CD14-positive monocyte (primary cell): ENCODE measurements at regions not wholly inside any gene's neighbourhood (a gene's known extent, or its start where the extent isn't known, plus 50 kb on each side); places are given as distances from the start of the nearest gene placed in this dataset.

Experiments used
- DNase-seq, 3 donors: peaks; one replicate each; pipeline ENCODE4 v3.0.0-alpha.2; 2011 to 2022
- H2AFZ ChIP-seq: 2 replicates; pipeline ENCODE4 v1.6.0; 2012; ENCODE audit warnings: mild to moderate bottlenecking, low read depth, low read length, inconsistent platforms; ENCODE audit not compliant: insufficient read depth, poor library complexity, severe bottlenecking
- H3K27ac ChIP-seq, 2 donors: 1 replicate in 1 of 2; 2 replicates in 1 of 2; pipeline ENCODE4 v1.5.1; 2012 to 2013; ENCODE audit warnings: low read length in 2 of 2, control low read depth in 1 of 2, inconsistent platforms in 1 of 2, low read depth in 1 of 2, mild to moderate bottlenecking in 1 of 2
- H3K27me3 ChIP-seq, 2 donors: one replicate each; pipeline versions ENCODE4 v1.6.0 to v1.6.1; 2011 to 2013; ENCODE audit warnings: low read length in 2 of 2; ENCODE audit not compliant: control insufficient read depth in 2 of 2, insufficient read depth in 2 of 2
- H3K36me3 ChIP-seq, 2 donors: replicated peaks in 1 of 2; 1 replicate in 1 of 2; 2 replicates in 1 of 2; pipeline versions ENCODE4 v1.5.1 to v1.6.1; 2012 to 2013; ENCODE audit warnings: low read length in 2 of 2, control low read depth in 1 of 2, inconsistent platforms in 1 of 2, mild to moderate bottlenecking in 1 of 2; ENCODE audit not compliant: insufficient read depth in 2 of 2, control insufficient read depth in 1 of 2
- H3K4me1 ChIP-seq, 2 donors: 1 replicate in 1 of 2; 2 replicates in 1 of 2; pipeline versions ENCODE4 v1.5.1 to v1.6.1; 2012 to 2013; ENCODE audit warnings: low read length in 2 of 2, control low read depth in 1 of 2, inconsistent platforms in 1 of 2, mild to moderate bottlenecking in 1 of 2, moderate library complexity in 1 of 2; ENCODE audit not compliant: insufficient read depth in 2 of 2, control insufficient read depth in 1 of 2
- H3K4me2 ChIP-seq: replicated peaks from 2 replicates; pipeline ENCODE3; 2012; ENCODE audit warnings: low read length, moderate library complexity, mild to moderate bottlenecking; ENCODE audit not compliant: poor library complexity, severe bottlenecking; ENCODE audit errors: extremely low read depth
- H3K4me3 ChIP-seq, 3 experiments: fragments of 200-600 bp in 1 of 3; sonication (generic) in 1 of 3; replicated peaks in 1 of 3; 1 replicate in 2 of 3; 2 replicates in 1 of 3; pipeline ENCODE4 v1.5.1; 2011 to 2013; ENCODE audit warnings: low read length in 3 of 3, mild to moderate bottlenecking in 3 of 3, control low read depth in 2 of 3, low read depth in 2 of 3, inconsistent platforms in 1 of 3, moderate library complexity in 1 of 3
- H3K79me2 ChIP-seq: 2 replicates; pipeline ENCODE4 v1.6.0; 2012; ENCODE audit warnings: mild to moderate bottlenecking, control low read depth, inconsistent platforms, low read length, moderate library complexity; ENCODE audit not compliant: insufficient read depth
- H3K9ac ChIP-seq: 2 replicates; pipeline ENCODE4 v1.6.0; 2017; ENCODE audit warnings: low read length, mild to moderate bottlenecking; ENCODE audit not compliant: insufficient read depth, poor library complexity, severe bottlenecking
- H3K9me3 ChIP-seq, 2 donors: replicated peaks in 1 of 2; 1 replicate in 1 of 2; 2 replicates in 1 of 2; pipeline versions ENCODE4 v1.5.1 to v1.6.1; 2012 to 2013; ENCODE audit warnings: low read length in 2 of 2, control low read depth in 1 of 2; ENCODE audit not compliant: control insufficient read depth in 1 of 2, insufficient read depth in 1 of 2
- H4K20me1 ChIP-seq: 2 replicates; pipeline ENCODE4 v1.6.0; 2012; ENCODE audit warnings: mild to moderate bottlenecking, low read length, control low read depth, moderate library complexity; ENCODE audit not compliant: insufficient read depth
- H3K27ac Mint-ChIP-seq, 7 donors: one replicate each; pipeline ENCODE4 v1.8.0; 2020; ENCODE audit warnings: mild to moderate bottlenecking in 7 of 7, mixed read lengths in 7 of 7, moderate library complexity in 6 of 7, inconsistent platforms in 2 of 7
- H3K27me3 Mint-ChIP-seq, 3 donors: one replicate each; pipeline ENCODE4 v1.8.0; 2021 to 2022; ENCODE audit warnings: low read depth in 3 of 3, mild to moderate bottlenecking in 3 of 3, mixed read lengths in 3 of 3, moderate library complexity in 3 of 3, inconsistent platforms in 1 of 3
- H3K36me3 Mint-ChIP-seq, 2 donors: one replicate each; pipeline ENCODE4 v1.8.0; 2020; ENCODE audit warnings: mixed read lengths in 2 of 2, inconsistent platforms in 1 of 2, mild to moderate bottlenecking in 1 of 2
- H3K4me1 Mint-ChIP-seq: one replicate; pipeline ENCODE4 v1.8.0; 2020; ENCODE audit warnings: mild to moderate bottlenecking, mixed read lengths
- H3K4me3 Mint-ChIP-seq, 2 donors: one replicate each; pipeline ENCODE4 v1.8.0; 2020; ENCODE audit warnings: mild to moderate bottlenecking in 2 of 2, mixed read lengths in 2 of 2, moderate library complexity in 1 of 2
- H3K9me3 Mint-ChIP-seq, 7 donors: one replicate each; pipeline ENCODE4 v1.8.0; 2020 to 2022; ENCODE audit warnings: mixed read lengths in 7 of 7, mild to moderate bottlenecking in 6 of 7, moderate library complexity in 6 of 7, inconsistent platforms in 2 of 7
- WGBS: methylation state at CpG from one replicate; pipeline ENCODE4 v1.1.5; 2013; ENCODE audit warnings: missing lambda C conversion rate; ENCODE audit not compliant: insufficient coverage; 5-methylcytosine and 5-hydroxymethylcytosine counted together
- intact Hi-C, 2 donors: fragments of 100-400 bp; cut with micrococcal nuclease; formaldehyde crosslinking; loops; one replicate each; pipeline versions ENCODE4 v1.15.0 to v1.15.1; 2023
- TF ChIP-seq, protein P1 (sequence below): fragments of 200-600 bp; IDR thresholded peaks from one replicate; pipeline ENCODE4 v1.8.0; 2022; ENCODE audit warnings: antibody characterized with exemption, mild to moderate bottlenecking

DNA sequence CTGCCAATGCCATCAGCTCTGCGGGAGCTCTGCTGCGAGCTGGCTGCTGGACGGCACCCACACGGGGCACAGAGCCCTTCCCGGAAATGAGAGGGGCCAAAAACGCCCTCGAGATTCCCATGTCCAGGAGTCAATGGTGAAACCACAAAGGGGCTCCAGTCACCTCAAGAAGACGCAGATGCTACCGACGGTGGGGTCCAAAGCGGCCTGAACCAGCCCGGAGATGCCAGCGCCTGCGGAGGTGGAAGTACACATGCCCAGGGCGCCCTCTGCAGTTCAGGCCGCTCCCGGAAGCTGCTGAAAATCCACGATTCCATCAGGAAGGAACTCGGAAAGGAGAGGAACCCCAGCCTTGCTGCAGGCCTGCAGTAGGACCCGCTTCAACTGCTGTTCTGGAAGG, 82.4 kb upstream of the SELENOP start:
- no peak for DNase-seq
- H3K4me3 ChIP-seq, result no peak overlapping the region
- TF ChIP-seq, protein P1, sequence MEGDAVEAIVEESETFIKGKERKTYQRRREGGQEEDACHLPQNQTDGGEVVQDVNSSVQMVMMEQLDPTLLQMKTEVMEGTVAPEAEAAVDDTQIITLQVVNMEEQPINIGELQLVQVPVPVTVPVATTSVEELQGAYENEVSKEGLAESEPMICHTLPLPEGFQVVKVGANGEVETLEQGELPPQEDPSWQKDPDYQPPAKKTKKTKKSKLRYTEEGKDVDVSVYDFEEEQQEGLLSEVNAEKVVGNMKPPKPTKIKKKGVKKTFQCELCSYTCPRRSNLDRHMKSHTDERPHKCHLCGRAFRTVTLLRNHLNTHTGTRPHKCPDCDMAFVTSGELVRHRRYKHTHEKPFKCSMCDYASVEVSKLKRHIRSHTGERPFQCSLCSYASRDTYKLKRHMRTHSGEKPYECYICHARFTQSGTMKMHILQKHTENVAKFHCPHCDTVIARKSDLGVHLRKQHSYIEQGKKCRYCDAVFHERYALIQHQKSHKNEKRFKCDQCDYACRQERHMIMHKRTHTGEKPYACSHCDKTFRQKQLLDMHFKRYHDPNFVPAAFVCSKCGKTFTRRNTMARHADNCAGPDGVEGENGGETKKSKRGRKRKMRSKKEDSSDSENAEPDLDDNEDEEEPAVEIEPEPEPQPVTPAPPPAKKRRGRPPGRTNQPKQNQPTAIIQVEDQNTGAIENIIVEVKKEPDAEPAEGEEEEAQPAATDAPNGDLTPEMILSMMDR, result no peak
- H4K20me1 ChIP-seq, result no peaks in the 10 kb centered on the region
- H2AFZ ChIP-seq, result no peak overlapping the region
- H3K79me2 ChIP-seq, result no peaks in the 10 kb centered on the region
- Mint-ChIP-seq H3K4me1 (no peaks in the 10 kb centered on the region), H3K27me3 (peaks cover 0 to 2% (median 0%) of the 10 kb centered on the region in 3 donors), H3K9me3 (no peaks in the 10 kb centered on the region), H3K4me3 (no peak overlapping the region), H3K36me3 (no peaks in the 10 kb centered on the region), H3K27ac (no peak overlapping the region)
- no peaks in the 10 kb centered on the region for H3K9me3 ChIP-seq
- H3K36me3 ChIP-seq, result no peaks in the 10 kb centered on the region
- no peak overlapping the region for H3K9ac ChIP-seq
- 86% methylated on average over 20 of the region's 20 CpGs for WGBS
- H3K27me3 ChIP-seq, result no peaks in the 10 kb centered on the region
- H3K4me2 ChIP-seq, result no peak overlapping the region
- intact Hi-C loops, result no loop called here
- no peak overlapping the region for H3K27ac ChIP-seq
- no peaks in the 10 kb centered on the region for H3K4me1 ChIP-seq

DNA sequence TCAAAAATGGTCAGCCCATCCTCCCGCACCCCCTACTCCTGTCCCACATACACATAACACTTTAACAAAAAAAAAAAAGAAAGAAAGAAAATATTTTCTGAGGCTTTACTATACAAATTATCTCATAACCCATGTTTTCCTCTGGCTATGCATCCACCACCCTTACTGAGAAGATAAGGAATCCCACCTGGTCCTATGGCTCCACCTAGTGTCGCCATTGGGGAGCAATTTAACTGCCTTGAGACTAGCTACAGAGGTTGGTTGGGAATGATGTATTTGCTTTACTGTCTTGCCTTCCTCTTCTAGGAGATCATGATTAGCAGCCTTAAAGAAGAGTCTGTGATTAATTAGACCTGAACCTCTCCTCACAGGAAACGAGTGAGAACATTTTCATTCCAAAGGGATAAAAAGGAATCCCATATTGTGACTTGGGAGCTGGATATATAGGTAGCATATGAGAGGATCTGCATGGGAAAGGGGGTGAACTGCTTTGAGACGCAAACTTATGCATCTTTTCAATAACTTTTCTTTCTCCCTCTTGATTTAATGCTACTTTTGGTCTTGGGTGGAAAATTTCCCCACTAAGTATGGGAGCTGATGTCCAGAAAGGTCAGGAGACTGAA, 77.7 kb upstream of the SELENOP start:
- peak; percentile 33 to 57 (median 47) for DNase-seq
- Mint-ChIP-seq H3K27me3 (no peaks in the 10 kb centered on the region), H3K4me3 (no peak overlapping the region), H3K36me3 (no peaks in the 10 kb centered on the region), H3K27ac (no peak overlapping the region), H3K9me3 (no peaks in the 10 kb centered on the region), H3K4me1 (no peaks in the 10 kb centered on the region)
- H3K4me3 ChIP-seq, result no peak overlapping the region
- WGBS, result no CpG with 5 or more reads among the region's 4 CpGs
- no peaks in the 10 kb centered on the region for H3K36me3 ChIP-seq
- H3K27me3 ChIP-seq, result no peaks in the 10 kb centered on the region
- intact Hi-C loops, result loop anchor here in 1 of 2 donors (5.0 kb wide), 1 partner anchor 1032 kb away; no protein-coding TSS in a partner anchor
- H4K20me1 ChIP-seq, result no peaks in the 10 kb centered on the region
- no peak overlapping the region for H3K9ac ChIP-seq
- no peaks in the 10 kb centered on the region for H3K9me3 ChIP-seq
- no peak overlapping the region for H3K4me2 ChIP-seq
- H2AFZ ChIP-seq, result no peak overlapping the region
- no peaks in the 10 kb centered on the region for H3K79me2 ChIP-seq
- no peak overlapping the region for H3K27ac ChIP-seq
- no peaks in the 10 kb centered on the region for H3K4me1 ChIP-seq
- TF ChIP-seq, protein P1, result peak; percentile 88
